WTC11 (cell line): ENCODE measurements at regions not wholly inside any gene's neighbourhood (a gene's known extent, or its start where the extent isn't known, plus 50 kb on each side); places are given as distances from the start of the nearest gene placed in this dataset.

ENCODE experiments used
- ATAC-seq: fragments of 200-7000 bp; cut with Tn5 transposase; 2 replicates; pipeline ENCODE4 v1.10.0; 2021; ENCODE audit warnings: mild to moderate bottlenecking, moderate library complexity
- CTCF ChIA-PET: fragments of 300-600 bp; sonication (Branson Sonifier 250); formaldehyde crosslinking; loops from one replicate; lab custom pipeline; 2021; ENCODE audit warnings: antibody characterized with exemption; lab: Charles Lee
- POLR2A ChIA-PET: fragments of 350-600 bp; sonication (Branson Sonifier 250); formaldehyde crosslinking; loops from one replicate; lab custom pipeline; 2021; ENCODE audit warnings: antibody characterized with exemption; lab: Charles Lee
- DNase-seq: peaks from one replicate; pipeline ENCODE4 v3.0.0; 2021; ENCODE audit warnings: low spot score
- H3K27ac Mint-ChIP-seq: 2 replicates; pipeline ENCODE4 v1.8.0; 2021; ENCODE audit warnings: mixed read lengths
- H3K27me3 Mint-ChIP-seq: 2 replicates; pipeline ENCODE4 v1.8.0; 2021; ENCODE audit warnings: low read depth, mild to moderate bottlenecking, moderate library complexity, mixed read lengths
- H3K36me3 Mint-ChIP-seq: 2 replicates; pipeline ENCODE4 v1.8.0; 2021; ENCODE audit warnings: mixed read lengths
- H3K4me1 Mint-ChIP-seq: 2 replicates; pipeline ENCODE4 v1.8.0; 2022; ENCODE audit warnings: mixed read lengths
- H3K4me3 Mint-ChIP-seq: 2 replicates; pipeline ENCODE4 v1.8.0; 2021; ENCODE audit warnings: mild to moderate bottlenecking, moderate library complexity, mixed read lengths
- H3K9me3 Mint-ChIP-seq: 2 replicates; pipeline ENCODE4 v1.8.0; 2021; ENCODE audit warnings: mixed read lengths
- ATF1 ChIP-seq: sonication (generic); formaldehyde crosslinking; IDR thresholded peaks from 2 replicates; pipeline ENCODE4 v1.8.1; 2023; ENCODE audit warnings: mild to moderate bottlenecking, moderate library complexity, missing genetic modification reagents
- E2F1 ChIP-seq: sonication (generic); formaldehyde crosslinking; IDR thresholded peaks from 2 replicates; pipeline ENCODE4 v1.8.0; 2022; ENCODE audit warnings: mild to moderate bottlenecking, missing genetic modification reagents
- ESRRA ChIP-seq: sonication (generic); formaldehyde crosslinking; IDR thresholded peaks from 2 replicates; pipeline ENCODE4 v1.8.1; 2022; ENCODE audit warnings: mild to moderate bottlenecking, missing genetic modification reagents, borderline replicate concordance
- GABPB1 ChIP-seq: sonication (generic); formaldehyde crosslinking; IDR thresholded peaks from 2 replicates; pipeline ENCODE4 v1.8.1; 2023; ENCODE audit warnings: mild to moderate bottlenecking, missing genetic modification reagents
- KAT7 ChIP-seq: sonication (generic); formaldehyde crosslinking; IDR thresholded peaks from 2 replicates; pipeline ENCODE4 v1.8.1; 2023; ENCODE audit warnings: missing genetic modification reagents, mild to moderate bottlenecking, borderline replicate concordance
- NFE2L1 ChIP-seq: sonication (generic); formaldehyde crosslinking; IDR thresholded peaks from 2 replicates; pipeline ENCODE4 v1.8.1; 2023; ENCODE audit warnings: missing genetic modification reagents
- PRRX2 ChIP-seq: fragments of 250-450 bp; sonication (Bioruptor Pico); IDR thresholded peaks from 2 replicates; pipeline ENCODE4 v1.8.0; 2021; ENCODE audit warnings: mild to moderate bottlenecking
- SOX15 ChIP-seq: fragments of 250-450 bp; sonication (Bioruptor Pico); IDR thresholded peaks from 2 replicates; pipeline ENCODE4 v1.9.0; 2021; ENCODE audit warnings: mild to moderate bottlenecking
- TEAD1 ChIP-seq: sonication (generic); formaldehyde crosslinking; IDR thresholded peaks from 2 replicates; pipeline ENCODE4 v1.8.0; 2022; ENCODE audit warnings: mild to moderate bottlenecking, missing genetic modification reagents
- ZBTB21 ChIP-seq: sonication (generic); formaldehyde crosslinking; IDR thresholded peaks from 2 replicates; pipeline ENCODE4 v1.8.1; 2023; ENCODE audit warnings: mild to moderate bottlenecking, missing genetic modification reagents, borderline replicate concordance
- ZNF232 ChIP-seq: sonication (generic); formaldehyde crosslinking; IDR thresholded peaks from 2 replicates; pipeline ENCODE4 v1.8.0; 2022; ENCODE audit warnings: mild to moderate bottlenecking, missing genetic modification reagents
- ZNF263 ChIP-seq: sonication (generic); formaldehyde crosslinking; IDR thresholded peaks from 2 replicates; pipeline ENCODE4 v1.8.1; 2022; ENCODE audit warnings: low read depth, mild to moderate bottlenecking, moderate library complexity, missing genetic modification reagents
- ZNF425 ChIP-seq: fragments of 250-450 bp; sonication (Bioruptor Pico); conservative IDR thresholded peaks from 2 replicates; pipeline ENCODE4 v1.9.0; 2021; ENCODE audit warnings: mild to moderate bottlenecking
- ZNF532 ChIP-seq: fragments of 250-450 bp; sonication (Bioruptor Pico); IDR thresholded peaks from 2 replicates; pipeline ENCODE4 v1.9.0; 2021; ENCODE audit warnings: mild to moderate bottlenecking, borderline replicate concordance
- ZNF671 ChIP-seq: fragments of 250-450 bp; sonication (Bioruptor Pico); IDR thresholded peaks from 2 replicates; pipeline ENCODE4 v1.8.0; 2021; ENCODE audit warnings: mild to moderate bottlenecking
- TF ChIP-seq, protein P1 (sequence below): sonication (generic); formaldehyde crosslinking; IDR thresholded peaks from 2 replicates; pipeline ENCODE4 v1.8.0; 2023; ENCODE audit warnings: missing genetic modification reagents, mild to moderate bottlenecking, borderline replicate concordance
- TF ChIP-seq, protein P2 (sequence below): sonication (generic); formaldehyde crosslinking; IDR thresholded peaks from 2 replicates; pipeline ENCODE4 v1.8.0; 2023; ENCODE audit warnings: mild to moderate bottlenecking, missing genetic modification reagents

DNA sequence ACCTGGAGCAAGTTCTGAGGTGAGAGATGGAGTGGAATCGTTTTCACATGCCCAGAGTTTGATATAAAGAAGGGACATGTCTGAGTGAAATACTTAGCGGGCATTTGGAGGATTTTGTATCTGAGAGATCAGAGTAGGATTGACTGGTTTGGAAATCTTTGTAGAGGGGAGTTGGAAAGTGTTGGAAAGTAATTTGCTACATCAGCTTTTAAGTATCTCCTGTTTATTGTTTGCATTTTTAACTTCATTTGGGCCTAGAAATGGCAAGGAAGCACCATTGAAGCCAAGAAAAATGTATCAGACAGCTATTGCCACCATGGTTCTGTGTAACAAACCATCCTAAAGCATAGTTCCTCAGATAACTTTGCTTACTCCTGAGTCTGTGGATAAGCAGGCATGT is 1015.1 kb upstream of the EEF2KMT start:
- DNase-seq (no peak), ATAC-seq (no peak)
- Mint-ChIP-seq H3K4me1 (no peaks in the 10 kb centered on the region), H3K36me3 (peaks cover 79% of the 10 kb centered on the region), H3K4me3 (no peak overlapping the region), H3K27ac (no peak overlapping the region), H3K27me3 (peaks cover 2% of the 10 kb centered on the region; the same call in 1 of the 2 replicates), H3K9me3 (peaks cover 86% of the 10 kb centered on the region)
- ChIA-PET POLR2A (no interaction called here), CTCF (no interaction called here)
- TF ChIP-seq E2F1 = no peak
- TF ChIP-seq ZNF263 (CRISPR knock-in tag) = no peak
- TF ChIP-seq, protein P1, sequence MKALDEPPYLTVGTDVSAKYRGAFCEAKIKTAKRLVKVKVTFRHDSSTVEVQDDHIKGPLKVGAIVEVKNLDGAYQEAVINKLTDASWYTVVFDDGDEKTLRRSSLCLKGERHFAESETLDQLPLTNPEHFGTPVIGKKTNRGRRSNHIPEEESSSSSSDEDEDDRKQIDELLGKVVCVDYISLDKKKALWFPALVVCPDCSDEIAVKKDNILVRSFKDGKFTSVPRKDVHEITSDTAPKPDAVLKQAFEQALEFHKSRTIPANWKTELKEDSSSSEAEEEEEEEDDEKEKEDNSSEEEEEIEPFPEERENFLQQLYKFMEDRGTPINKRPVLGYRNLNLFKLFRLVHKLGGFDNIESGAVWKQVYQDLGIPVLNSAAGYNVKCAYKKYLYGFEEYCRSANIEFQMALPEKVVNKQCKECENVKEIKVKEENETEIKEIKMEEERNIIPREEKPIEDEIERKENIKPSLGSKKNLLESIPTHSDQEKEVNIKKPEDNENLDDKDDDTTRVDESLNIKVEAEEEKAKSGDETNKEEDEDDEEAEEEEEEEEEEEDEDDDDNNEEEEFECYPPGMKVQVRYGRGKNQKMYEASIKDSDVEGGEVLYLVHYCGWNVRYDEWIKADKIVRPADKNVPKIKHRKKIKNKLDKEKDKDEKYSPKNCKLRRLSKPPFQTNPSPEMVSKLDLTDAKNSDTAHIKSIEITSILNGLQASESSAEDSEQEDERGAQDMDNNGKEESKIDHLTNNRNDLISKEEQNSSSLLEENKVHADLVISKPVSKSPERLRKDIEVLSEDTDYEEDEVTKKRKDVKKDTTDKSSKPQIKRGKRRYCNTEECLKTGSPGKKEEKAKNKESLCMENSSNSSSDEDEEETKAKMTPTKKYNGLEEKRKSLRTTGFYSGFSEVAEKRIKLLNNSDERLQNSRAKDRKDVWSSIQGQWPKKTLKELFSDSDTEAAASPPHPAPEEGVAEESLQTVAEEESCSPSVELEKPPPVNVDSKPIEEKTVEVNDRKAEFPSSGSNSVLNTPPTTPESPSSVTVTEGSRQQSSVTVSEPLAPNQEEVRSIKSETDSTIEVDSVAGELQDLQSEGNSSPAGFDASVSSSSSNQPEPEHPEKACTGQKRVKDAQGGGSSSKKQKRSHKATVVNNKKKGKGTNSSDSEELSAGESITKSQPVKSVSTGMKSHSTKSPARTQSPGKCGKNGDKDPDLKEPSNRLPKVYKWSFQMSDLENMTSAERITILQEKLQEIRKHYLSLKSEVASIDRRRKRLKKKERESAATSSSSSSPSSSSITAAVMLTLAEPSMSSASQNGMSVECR (CRISPR knock-in tag) = no peak

DNA sequence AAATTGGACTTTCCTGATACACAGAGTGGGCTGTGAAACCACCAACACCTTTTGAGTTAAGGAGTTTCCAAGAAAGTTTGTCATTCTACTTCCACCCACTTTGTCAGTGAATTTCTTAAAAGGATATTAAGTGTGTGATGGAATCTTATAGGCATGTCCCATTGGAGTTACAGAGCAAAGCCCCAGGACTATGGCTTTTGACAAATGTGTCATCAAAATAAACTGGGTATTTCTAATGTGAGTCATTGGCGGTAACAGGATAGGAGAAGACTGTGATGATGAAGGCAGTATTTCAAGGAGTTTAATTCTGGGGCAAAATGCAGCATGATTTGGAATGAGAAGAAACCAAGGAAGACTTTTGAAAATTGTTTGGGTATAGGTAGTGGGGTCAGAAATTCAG is 1013.8 kb upstream of the EEF2KMT start:
- DNase-seq = no peak
- peaks cover 76% of the 10 kb centered on the region for H3K36me3 Mint-ChIP-seq
- H3K9me3 Mint-ChIP-seq = peaks cover 86% of the 10 kb centered on the region
- no peak overlapping the region for H3K27ac Mint-ChIP-seq
- TF ChIP-seq ZBTB21 (CRISPR knock-in tag) = no peak
- no peak for TF ChIP-seq ZNF232 (CRISPR knock-in tag)
- TF ChIP-seq GABPB1 (CRISPR knock-in tag) = no peak
- TF ChIP-seq ATF1 (CRISPR knock-in tag) = no peak
- no peak for TF ChIP-seq ZNF425 (CRISPR knock-in tag)
- TF ChIP-seq ZNF532 (CRISPR knock-in tag) = no peak
- TF ChIP-seq SOX15 (CRISPR knock-in tag) = no peak
- H3K27me3 Mint-ChIP-seq = no peaks in the 10 kb centered on the region; the same call in 1 of the 2 replicates
- ChIA-PET CTCF (no interaction called here), POLR2A (no interaction called here)
- H3K4me3 Mint-ChIP-seq = no peak overlapping the region
- no peaks in the 10 kb centered on the region for H3K4me1 Mint-ChIP-seq
- ATAC-seq = no peak

- peaks cover 85% of the 10 kb centered on the region for H3K9me3 Mint-ChIP-seq
- no peaks in the 10 kb centered on the region; the same call in 1 of the 2 replicates for H3K27me3 Mint-ChIP-seq
- CTCF ChIA-PET = no interaction called here
- H3K36me3 Mint-ChIP-seq = peaks cover 73% of the 10 kb centered on the region
- POLR2A ChIA-PET = no interaction called here
- ATAC-seq = no peak
- H3K4me3 Mint-ChIP-seq = no peak overlapping the region
- no peak overlapping the region for H3K27ac Mint-ChIP-seq
- no peaks in the 10 kb centered on the region for H3K4me1 Mint-ChIP-seq
- no peak for DNase-seq
- no peak for TF ChIP-seq ZNF671 (CRISPR knock-in tag)
- TF ChIP-seq ATF1 (CRISPR knock-in tag) = no peak
- TF ChIP-seq PRRX2 (CRISPR knock-in tag) = no peak
- no peak for TF ChIP-seq NFE2L1 (CRISPR knock-in tag)
- TF ChIP-seq, protein P2, sequence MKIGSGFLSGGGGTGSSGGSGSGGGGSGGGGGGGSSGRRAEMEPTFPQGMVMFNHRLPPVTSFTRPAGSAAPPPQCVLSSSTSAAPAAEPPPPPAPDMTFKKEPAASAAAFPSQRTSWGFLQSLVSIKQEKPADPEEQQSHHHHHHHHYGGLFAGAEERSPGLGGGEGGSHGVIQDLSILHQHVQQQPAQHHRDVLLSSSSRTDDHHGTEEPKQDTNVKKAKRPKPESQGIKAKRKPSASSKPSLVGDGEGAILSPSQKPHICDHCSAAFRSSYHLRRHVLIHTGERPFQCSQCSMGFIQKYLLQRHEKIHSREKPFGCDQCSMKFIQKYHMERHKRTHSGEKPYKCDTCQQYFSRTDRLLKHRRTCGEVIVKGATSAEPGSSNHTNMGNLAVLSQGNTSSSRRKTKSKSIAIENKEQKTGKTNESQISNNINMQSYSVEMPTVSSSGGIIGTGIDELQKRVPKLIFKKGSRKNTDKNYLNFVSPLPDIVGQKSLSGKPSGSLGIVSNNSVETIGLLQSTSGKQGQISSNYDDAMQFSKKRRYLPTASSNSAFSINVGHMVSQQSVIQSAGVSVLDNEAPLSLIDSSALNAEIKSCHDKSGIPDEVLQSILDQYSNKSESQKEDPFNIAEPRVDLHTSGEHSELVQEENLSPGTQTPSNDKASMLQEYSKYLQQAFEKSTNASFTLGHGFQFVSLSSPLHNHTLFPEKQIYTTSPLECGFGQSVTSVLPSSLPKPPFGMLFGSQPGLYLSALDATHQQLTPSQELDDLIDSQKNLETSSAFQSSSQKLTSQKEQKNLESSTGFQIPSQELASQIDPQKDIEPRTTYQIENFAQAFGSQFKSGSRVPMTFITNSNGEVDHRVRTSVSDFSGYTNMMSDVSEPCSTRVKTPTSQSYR = no peak
- no peak for TF ChIP-seq KAT7 (CRISPR knock-in tag)
- no peak for TF ChIP-seq TEAD1 (CRISPR knock-in tag)
- TF ChIP-seq ESRRA (CRISPR knock-in tag) = no peak
These were observed 1012.8 kb upstream of the EEF2KMT start for GRCh38 chr16:6110346-6110745.
